Activated CD4-positive, alpha-beta T cell treated with anti-CD3 and anti-CD28 coated beads for 48 hours (primary cell): ENCODE measurements at regions not wholly inside any gene's neighbourhood (a gene's known extent, or its start where the extent isn't known, plus 50 kb on each side); places are given as distances from the start of the nearest gene placed in this dataset.

Experiments
- DNase-seq: peaks from one replicate; pipeline ENCODE4 v3.0.0-alpha.2; 2020

- no peak for DNase-seq
Measured at GRCh38 chr2:164439885-164440284, 181.4 kb downstream of the GRB14 start.

GRCh38 chr2:164439235-164439634 is 182.0 kb downstream of the GRB14 start:
- DNase-seq: no peak

GRCh38 chr2:164438490-164439205 is 182.6 kb downstream of the GRB14 start:
- DNase-seq: no peak

- DNase-seq: no peak
Measured at GRCh38 chr2:164436131-164436530, 185.2 kb downstream of the GRB14 start.

- DNase-seq: peak; percentile 3
Measured at GRCh38 chr2:164430166-164430783, 191.0 kb downstream of the GRB14 start.

GRCh38 chr2:164429354-164429753 is 191.9 kb downstream of the GRB14 start:
- DNase-seq: no peak

- DNase-seq: no peak
Measured at GRCh38 chr2:164427111-164427510, 194.2 kb downstream of the GRB14 start.

GRCh38 chr2:164420787-164421186 is 200.5 kb downstream of the GRB14 start:
- DNase-seq: no peak

GRCh38 chr2:164412831-164413230 is 208.5 kb downstream of the GRB14 start:
- DNase-seq: no peak

GRCh38 chr2:164389411-164389810 is 231.9 kb downstream of the GRB14 start:
- no peak for DNase-seq

- no peak for DNase-seq
Measured at GRCh38 chr2:164388511-164388910, 232.8 kb downstream of the GRB14 start.

GRCh38 chr2:164386231-164386630 is 235.1 kb downstream of the GRB14 start:
- DNase-seq: no peak

- no peak for DNase-seq
Measured at GRCh38 chr2:164384434-164384833, 236.8 kb downstream of the GRB14 start.

GRCh38 chr2:164371916-164372315 is 249.4 kb downstream of the GRB14 start:
- no peak for DNase-seq

- no peak for DNase-seq
Measured at GRCh38 chr2:164369366-164369765, 251.9 kb downstream of the GRB14 start.

GRCh38 chr2:164368896-164369295 is 252.4 kb downstream of the GRB14 start:
- no peak for DNase-seq

- no peak for DNase-seq
Measured at GRCh38 chr2:164363646-164364045, 257.6 kb downstream of the GRB14 start.

GRCh38 chr2:164351536-164351935 is 269.7 kb downstream of the GRB14 start:
- DNase-seq: no peak

- DNase-seq: no peak
Measured at GRCh38 chr2:164335947-164336346, 285.3 kb downstream of the GRB14 start.

GRCh38 chr2:164335128-164335527 is 286.2 kb downstream of the GRB14 start:
- DNase-seq: no peak

- DNase-seq: no peak
Measured at GRCh38 chr2:164328310-164328709, 293.0 kb downstream of the GRB14 start.

GRCh38 chr2:164323978-164324377 is 297.3 kb downstream of the GRB14 start:
- DNase-seq: no peak

- no peak for DNase-seq
Measured at GRCh38 chr2:164314148-164314547, 307.1 kb downstream of the GRB14 start.

- no peak for DNase-seq
Measured at GRCh38 chr2:164306872-164307271, 314.4 kb downstream of the GRB14 start.

GRCh38 chr2:164302786-164303185 is 318.5 kb downstream of the GRB14 start:
- no peak for DNase-seq
